COR-L47 (cell line): ENCODE measurements at regions not wholly inside any gene's neighbourhood (a gene's known extent, or its start where the extent isn't known, plus 50 kb on each side); places are given as distances from the start of the nearest gene placed in this dataset.

Experiments
- DNase-seq: peaks from one replicate; lab custom pipeline; 2025; lab: John Stamatoyannopoulos, UW

DNA sequence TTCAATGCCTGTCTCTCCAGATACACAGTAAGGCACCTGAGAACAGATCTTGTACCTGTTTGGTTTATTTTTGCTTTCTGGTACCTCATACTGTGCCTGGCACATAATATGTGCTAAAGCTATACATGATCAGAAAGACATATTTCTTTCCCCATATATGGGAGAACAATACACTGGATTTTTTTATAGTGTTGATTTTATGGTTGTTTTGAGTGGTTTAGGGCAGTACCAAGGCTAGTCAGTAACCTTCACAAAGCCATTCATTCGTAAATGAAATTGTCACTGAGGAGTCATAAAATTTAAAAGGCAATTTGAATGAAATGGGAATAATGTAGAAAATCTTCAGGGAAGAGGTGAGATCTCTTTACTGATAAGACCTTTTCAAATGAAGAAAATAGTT is 810.2 kb downstream of the TUSC7 start:
- DNase-seq: no peak

DNA sequence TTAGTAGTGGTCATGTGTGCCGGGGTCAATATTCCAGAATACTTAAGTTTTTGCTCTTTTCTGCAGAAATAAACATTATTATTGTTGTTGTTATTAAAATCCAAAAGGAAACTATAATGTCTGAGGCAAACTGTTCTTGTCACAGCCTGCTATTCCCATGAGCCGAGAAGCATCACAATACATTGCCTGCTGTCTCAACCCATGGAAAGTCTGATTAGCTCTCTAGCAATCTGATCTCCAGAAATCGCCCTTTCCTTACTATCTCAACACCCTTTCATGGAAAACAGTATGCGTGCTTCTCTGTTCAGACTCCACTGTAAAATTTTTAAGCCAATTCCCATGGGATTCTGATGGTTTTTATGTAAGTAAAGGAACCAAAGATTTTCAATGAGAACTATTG is 811.0 kb downstream of the TUSC7 start:
- DNase-seq: no peak

DNA sequence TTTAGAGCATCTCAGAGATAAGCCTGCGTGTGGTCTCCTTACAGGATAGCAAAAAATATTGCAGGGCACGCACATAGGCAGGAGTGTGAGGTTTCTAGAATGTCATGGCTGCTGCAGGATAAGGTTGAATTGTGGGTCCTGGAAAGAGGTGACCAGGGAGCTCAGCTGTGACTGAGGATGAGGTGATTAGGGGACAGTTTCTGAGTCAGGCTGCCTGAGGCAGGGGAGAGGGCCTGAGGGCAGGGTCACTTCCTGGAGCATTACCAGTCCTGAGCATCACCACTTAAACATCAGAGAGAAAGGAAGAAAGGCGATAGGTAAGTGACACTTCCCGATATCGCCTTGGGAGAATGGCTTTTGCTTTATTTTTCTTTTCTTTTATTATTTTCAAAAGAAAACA is 813.8 kb downstream of the TUSC7 start:
- no peak for DNase-seq

DNA sequence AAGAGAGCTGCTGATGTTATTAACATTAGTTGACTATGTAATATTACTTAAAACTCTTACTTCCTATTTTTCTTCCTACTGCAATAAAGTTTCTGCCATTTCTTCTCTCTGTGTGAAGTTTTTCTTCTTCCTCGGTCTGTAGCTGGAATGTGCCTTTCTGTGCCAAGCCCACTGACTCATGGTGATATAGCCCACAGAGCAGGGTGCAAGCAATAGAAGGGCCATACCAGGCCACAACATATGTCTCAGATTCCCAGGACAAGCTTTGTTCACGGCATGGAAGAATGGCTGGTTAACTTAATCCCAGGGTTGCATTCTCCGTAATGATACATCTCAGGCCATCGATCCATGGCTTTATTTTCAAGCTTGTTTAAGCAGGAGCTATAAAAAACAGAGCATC is 815.3 kb downstream of the TUSC7 start:
- DNase-seq: no peak

DNA sequence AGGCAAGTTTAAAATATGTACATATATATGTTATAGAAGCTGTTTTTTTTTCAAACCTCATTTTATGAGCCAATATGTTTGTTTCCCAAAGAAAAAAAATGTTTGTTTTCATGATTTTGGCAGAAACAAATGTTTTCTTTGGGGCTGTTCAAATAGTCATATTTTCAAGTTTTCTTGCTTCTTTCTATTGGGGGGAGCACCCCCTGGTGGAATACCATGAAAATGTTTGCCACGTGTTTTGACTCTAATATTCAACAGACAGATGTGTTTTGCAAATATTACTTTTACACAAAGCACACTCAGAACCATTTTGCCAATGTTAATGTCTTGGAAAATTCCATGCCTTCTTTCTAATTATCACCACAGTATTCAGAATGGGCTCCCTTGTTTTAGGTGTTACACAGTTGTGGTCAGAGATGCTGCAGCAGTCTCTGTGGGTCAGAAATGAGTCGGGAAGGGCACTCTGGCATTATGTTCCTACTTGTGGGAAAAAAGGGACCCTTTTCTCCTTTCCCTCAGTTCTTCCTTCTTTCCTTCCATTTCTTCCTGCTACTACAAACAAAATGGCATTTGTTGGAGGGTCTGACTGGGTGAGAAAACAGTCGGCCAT is 817.0 kb downstream of the TUSC7 start:
- peak; percentile 38 for DNase-seq

DNA sequence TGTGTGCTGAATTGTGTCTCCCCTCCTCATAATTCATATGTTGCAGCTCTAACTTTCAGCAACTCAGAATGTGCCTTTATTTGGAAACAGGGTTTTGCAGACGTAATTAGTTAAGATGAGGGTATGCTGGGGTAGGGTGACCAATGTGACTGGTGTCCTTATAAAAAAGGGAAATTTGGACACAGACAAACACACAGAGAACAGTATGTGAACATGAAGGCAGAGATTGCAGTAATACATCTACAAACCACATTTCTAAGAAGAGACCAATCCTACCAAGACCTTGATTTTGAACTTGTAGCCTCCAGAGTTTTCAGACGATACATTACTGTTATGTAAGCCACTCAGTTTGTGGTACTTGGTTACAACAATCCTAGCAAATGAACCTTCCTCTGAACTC is 817.8 kb downstream of the TUSC7 start:
- no peak for DNase-seq

DNA sequence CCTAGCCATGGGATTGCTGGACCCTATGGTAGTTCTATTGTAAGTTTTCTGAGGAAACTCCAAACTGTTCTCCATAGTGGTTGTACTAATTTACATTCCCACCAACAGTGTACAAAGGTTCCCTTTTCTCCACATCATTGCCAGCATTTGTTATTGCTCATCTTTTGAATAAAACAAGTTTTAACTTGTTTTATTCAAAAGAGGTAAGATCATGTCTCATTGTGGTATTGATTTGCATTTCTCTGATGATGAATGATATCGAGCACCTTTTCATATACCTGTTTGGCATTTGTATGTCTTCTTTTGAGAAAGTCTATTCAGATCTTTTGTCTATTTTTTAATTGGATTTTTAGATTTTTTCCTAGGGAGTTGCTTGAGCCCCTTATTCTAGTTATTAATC is 819.1 kb downstream of the TUSC7 start:
- DNase-seq: no peak

DNA sequence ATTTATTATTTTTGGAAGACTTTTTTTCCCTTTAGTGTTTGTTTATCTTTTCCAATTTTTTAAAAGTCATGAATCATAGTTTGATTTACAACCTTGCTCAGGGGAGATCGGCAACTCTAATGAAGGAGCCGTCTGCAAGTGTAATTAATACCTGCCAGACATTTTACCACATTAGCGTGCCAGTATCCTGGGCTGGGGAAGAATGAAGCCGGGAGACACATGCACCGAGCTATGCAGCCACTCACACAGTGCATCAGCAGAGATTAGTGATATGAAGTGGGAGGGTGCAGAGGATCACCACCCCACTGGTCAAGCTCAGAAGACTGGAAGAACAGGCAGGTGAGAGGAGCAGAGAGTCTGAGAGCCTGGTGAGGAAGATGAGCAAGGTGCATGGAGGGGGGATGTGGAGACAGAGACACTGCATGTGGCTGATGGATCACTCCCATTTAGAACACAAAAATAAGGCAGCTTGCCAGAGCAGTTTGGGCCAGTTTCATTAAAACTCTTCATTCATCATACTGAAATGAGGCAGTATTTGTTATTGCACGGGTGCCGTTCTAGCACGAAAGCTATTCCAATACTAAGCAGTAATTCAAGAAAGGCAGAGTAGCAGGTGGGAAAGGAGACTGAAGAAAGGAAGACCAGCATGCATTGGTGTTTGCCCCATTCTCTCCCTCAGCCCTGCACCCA is 821.6 kb downstream of the TUSC7 start:
- DNase-seq: peak; percentile 31

DNA sequence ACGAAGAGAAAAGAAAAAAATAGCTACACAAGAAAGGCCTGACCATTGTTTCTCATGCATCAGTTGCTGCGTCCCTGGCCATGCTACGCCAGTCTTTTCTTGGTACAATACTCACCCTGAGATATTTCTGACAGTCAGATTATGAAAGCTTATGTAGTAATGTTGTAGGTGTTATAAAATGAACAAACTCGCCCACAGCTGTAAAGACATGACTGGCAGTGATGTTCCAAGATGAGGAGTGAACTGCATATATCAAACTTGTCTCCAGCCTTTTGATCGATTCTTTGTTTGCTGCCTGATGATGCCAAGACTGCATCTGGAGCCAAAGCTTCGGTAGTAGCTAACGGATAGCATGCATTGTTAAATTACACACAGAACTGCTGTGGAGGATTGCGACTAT is 822.7 kb downstream of the TUSC7 start:
- DNase-seq: no peak

DNA sequence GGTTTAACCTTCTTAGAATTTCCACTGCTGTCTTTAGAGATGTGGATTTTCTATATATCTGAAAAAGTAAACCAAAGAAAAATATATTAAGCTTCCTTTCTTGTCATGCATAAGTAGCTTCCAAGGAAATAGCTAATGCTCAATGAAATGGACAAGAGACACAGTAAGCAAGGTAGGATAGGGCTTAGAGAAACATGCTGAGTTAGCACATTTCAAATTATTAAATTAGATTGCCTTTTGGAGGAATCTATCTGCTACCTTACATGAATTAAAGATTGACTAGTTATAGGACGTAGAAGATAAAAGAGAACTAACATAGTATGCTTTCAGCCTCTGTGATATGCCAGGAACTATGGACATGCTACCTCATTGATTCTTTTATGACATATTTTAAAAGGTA is 824.6 kb downstream of the TUSC7 start:
- no peak for DNase-seq

DNA sequence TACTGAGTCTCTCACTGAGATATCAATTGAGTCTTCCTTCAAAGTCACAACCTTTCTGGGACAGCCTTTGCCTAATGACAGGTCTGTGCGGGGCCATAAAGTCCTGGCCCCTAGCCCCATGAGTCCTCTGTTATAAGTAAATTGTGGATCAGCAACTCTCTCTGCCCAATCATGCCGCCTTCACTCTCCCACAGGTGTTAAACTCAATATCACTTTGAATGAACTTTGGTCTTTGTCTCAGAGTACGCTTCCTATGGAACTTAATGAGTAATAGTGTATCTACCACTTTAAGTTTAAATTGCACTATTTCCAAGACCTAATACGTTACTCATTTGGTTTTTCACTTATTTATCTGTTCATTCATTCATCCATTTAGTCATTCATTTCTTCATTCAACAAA is 826.4 kb downstream of the TUSC7 start:
- DNase-seq: no peak

DNA sequence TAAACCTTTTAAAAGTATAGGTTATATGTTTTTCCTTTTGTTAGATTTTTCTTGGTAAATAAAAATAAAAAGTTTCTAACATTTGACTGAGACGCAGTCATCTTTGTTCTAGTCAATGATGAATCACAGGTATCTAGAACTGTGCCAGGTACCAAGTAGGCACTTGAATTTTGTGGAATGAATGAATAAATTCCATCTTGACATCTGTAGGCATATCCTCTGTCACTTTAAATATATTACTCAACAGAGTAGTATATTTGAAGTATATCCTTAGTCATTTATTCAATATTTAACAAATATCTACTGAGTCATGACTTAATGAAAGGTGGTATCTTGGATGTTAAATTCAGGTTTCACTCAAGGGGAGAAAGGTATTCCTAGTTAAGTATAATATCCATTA is 828.4 kb downstream of the TUSC7 start:
- no peak for DNase-seq

DNA sequence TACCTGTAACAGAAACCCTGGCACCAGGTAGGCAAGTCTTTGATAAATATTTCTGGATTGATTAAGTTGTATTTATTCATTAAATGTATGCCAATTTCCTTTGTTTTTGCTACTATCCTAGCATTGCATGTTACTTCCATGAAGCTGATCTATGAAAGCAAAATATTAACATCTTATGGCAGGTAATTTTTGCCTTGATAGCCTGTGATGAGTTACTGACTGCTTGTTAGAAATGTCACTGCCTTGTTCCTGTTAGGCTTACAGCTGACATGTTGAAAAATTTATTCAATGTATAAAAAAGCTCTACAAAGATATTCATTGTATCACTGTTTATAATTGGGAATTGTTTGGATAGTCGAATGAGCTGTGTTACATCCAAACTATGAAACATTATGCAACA is 830.1 kb downstream of the TUSC7 start:
- no peak for DNase-seq

DNA sequence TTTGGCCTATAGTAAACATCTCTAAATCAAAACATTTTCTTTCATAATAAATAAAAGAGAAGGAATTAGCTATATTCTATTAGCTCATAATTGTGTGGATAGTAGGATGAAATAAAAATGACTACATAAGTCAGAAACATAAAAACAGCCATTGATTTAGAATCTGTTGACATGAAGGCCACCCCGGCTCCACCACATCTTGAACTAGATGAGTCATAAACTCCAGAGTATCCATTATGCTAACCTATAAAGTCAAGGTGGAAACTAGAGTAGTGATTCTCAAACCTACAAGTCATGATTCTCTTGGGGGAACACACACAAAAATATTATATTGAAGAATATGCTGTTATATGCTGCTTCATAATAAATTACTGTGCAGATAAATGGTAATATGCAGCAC is 831.0 kb downstream of the TUSC7 start:
- no peak for DNase-seq

DNA sequence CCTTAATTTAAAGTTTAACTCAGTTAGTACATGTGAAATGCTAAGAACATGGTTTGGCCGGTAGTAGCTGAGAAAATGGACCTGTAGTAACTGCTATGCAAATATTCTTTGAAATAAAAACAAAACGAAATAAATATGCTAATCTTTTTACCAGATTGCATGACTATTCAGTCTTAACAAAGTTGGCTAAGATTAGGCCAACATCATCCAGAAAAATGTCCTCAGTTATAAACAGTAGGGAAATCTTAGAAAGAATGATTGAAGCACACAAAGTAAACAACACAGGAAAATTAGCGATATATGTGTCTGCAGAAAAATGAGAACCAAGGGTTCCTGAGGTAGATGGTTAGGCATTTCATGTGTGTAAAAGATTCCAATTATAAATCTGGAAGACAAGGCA is 832.1 kb downstream of the TUSC7 start:
- no peak for DNase-seq

DNA sequence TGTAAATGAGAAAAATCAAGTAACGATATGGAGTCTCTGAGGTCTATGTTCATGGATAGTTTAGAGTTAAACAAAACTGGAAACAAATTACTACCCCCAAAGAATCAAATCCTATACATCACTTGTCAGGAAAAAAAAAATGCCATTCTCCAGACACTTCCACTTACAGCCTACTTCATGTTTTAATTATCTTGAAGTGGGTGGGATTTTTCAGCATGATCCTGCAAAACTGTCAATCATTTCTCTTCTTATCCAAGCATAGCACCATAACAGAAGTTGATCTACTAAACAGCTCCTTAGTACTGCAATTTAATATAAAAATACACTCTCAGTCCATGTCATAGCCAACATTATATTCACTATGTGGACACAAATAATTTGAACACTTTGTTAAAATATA is 833.9 kb downstream of the TUSC7 start:
- no peak for DNase-seq

DNA sequence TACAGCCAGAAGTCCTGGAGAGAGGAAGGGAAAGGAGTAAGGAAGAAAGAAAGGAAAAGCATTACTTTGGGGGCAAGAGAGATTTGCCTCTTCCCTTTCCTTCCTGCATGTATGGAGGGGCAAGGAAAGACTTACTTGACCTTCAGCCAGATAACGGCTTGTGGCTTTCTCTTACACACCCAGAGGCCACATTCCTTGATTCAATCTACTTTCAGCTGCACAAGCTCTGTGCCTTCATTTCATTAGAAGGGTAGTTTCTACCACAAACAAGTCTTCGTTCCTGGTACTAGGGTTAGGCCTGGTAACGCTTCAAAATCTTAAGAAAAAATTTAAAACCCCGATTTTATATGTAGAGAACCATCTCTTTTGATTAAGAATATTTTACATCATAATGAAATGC is 835.9 kb downstream of the TUSC7 start:
- no peak for DNase-seq

DNA sequence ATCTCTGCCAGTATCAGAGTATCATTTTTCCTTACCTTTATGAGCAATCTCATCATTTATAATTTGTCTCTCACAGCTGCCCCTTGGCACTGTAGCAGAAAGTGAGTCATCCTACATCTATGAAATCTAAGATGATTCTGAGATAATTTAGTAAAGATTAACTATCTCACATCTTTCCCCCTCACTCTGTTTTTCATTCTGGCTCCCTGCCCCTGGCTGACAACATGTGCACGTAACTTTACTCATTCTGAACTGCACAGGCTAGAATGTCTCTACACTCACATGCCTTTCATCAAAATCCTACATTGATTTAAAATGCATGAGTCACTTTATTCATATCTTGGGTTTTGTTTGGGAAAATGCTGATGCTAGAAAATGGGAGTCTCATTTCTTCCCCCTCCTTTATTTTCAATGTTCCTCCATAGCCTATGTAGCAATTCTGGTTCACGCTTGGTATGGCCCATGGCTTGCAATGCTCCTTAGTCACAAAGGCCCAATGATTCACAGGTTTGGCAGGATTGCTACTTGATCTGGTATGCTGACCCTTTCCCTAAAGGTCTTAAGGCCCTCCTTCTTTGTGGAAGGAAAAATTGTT is 838.5 kb downstream of the TUSC7 start:
- DNase-seq: no peak

DNA sequence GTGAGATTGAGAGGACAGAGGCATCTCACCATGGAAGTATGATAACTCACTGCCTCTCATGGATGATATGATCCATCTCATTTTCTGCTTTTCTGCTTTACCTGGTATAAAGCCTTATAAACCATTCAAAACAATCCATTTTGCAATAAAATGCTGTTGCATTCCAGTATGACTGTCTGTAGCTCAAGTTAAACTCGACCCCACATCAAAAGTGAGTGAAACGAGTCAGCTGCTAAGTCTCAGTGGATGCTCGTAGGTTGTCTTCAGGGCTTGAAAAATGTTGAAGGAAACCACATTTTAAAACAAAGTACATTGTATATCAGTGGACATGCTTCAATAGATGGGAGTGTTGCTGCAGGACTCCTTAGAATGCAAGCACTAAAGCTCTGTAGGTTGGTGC is 839.0 kb downstream of the TUSC7 start:
- DNase-seq: no peak

DNA sequence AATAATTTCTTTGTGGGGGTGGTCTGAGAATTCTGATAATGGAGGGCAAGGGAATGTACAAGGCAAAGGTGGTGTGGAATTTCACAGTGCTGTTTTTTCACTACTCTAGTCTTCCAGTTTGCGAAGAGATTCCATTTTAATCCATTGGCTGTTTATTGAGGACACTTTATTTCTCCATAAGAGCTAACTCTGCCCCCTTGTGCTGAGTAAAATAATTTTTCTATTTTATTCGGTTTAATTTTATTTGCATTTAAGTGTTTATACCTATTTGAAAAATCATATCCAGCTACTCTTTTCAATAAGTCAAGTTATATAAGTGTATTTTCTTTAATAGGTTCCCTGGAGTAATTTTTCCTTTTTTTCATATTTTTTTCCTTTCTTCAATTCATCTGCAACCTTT is 840.1 kb downstream of the TUSC7 start:
- no peak for DNase-seq

DNA sequence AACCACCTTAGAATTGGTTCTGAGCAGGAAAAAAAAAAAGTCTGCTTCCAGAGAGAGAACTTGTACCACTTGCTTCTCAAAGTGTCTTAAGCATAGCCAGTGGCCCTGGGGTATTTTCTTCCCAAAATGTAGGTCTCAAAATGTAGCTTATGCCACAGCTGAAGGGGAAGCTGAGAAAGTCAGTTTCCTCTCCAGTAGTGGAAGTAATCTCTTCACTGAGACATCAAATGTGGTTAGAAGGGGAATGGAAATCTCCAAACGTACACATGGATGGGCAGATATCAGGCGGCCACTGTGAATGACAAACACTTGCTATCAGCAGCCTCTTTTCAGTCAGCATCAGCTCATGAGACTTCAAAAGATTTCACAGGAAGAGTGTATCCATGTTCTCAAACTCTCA is 841.2 kb downstream of the TUSC7 start:
- no peak for DNase-seq

DNA sequence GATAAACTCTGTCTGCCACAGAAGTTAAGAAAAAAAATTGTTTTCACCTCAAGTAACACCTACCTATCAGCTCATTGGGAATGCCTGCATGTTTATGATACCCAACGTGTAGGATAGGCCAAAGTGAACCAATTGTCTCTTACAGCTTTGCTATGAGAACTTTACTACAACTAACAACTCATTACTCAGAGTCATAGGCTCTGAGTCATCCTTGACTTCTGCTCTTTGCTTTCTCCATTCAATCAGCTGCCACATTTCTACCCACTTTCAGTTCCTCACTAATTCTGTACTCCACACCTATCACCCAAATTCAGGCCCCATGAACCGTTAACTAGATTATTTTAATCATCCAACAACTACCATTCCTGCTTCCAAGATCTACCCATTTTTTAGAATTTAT is 843.9 kb downstream of the TUSC7 start:
- DNase-seq: no peak

DNA sequence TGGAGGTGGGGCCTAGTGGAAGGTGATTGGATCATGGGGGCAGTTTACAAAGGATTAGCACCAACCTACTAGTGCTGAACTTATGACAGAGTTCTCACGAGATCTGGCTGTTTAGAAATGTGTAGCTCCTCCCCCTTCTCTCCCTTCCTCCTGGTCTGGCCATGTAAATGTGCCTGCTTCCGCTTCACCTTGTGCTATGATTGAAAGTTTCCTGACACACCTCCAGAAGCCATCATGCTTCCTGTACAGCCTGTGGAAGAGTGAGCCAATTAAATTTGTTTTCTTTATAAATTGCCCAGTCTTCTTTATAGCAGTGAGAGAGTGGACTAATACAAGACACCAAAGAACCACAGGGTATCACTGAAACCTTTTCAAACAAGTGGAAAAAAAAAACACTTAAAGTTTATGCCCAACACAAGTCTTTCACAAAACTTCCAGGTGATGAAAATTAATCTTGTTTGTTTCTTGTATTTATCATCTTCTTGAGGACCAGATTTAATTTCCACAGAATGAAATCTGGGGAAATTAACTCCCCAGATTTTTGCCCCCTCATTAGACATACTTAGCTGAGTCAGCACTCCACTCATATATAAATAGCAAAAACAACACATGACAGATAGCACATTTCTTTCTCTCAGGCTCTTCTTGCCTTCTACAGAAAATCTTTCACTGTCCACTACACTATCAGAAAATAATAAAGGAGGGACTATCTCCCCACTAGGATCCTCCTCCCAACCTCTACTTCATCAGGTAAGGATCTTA is 847.2 kb downstream of the TUSC7 start:
- DNase-seq: no peak
